Glutamatergic neuron (in vitro differentiated cells): ENCODE measurements at regions not wholly inside any gene's neighbourhood (a gene's known extent, or its start where the extent isn't known, plus 50 kb on each side); places are given as distances from the start of the nearest gene placed in this dataset.
"Not testable (repeated sequence)": the region's sequence is repeated elsewhere in the genome, so short reads cannot be mapped to it uniquely, and the experiment has no call there.

Source experiments
- DNase-seq: peaks from one replicate; pipeline ENCODE4 v3.0.0; 2022
- H3K27ac Mint-ChIP-seq: one replicate; pipeline ENCODE4 v1.8.0; 2020; ENCODE audit warnings: mild to moderate bottlenecking, mixed read lengths, inconsistent platforms; ENCODE audit not compliant: unreplicated experiment
- H3K27me3 Mint-ChIP-seq: one replicate; pipeline ENCODE4 v1.8.0; 2020; ENCODE audit warnings: mild to moderate bottlenecking, moderate library complexity, mixed read lengths, inconsistent platforms; ENCODE audit not compliant: unreplicated experiment
- H3K36me3 Mint-ChIP-seq: one replicate; pipeline ENCODE4 v1.8.0; 2020; ENCODE audit warnings: mild to moderate bottlenecking, mixed read lengths, inconsistent platforms; ENCODE audit not compliant: unreplicated experiment
- H3K4me1 Mint-ChIP-seq: one replicate; pipeline ENCODE4 v1.8.0; 2020; ENCODE audit warnings: mild to moderate bottlenecking, low read depth, mixed read lengths, inconsistent platforms; ENCODE audit not compliant: unreplicated experiment
- H3K4me3 Mint-ChIP-seq: one replicate; pipeline ENCODE4 v1.8.0; 2020; ENCODE audit warnings: mild to moderate bottlenecking, mixed read lengths, inconsistent platforms; ENCODE audit not compliant: unreplicated experiment
- H3K9me3 Mint-ChIP-seq: one replicate; pipeline ENCODE4 v1.8.0; 2020; ENCODE audit warnings: mild to moderate bottlenecking, moderate library complexity, mixed read lengths, inconsistent platforms; ENCODE audit not compliant: unreplicated experiment
- TF ChIP-seq, protein P1 (sequence below): fragments of 200-600 bp; sonication (generic); IDR thresholded peaks from one replicate; pipeline ENCODE4 v1.5.0; 2021; ENCODE audit not compliant: partially characterized antibody, unreplicated experiment

DNA sequence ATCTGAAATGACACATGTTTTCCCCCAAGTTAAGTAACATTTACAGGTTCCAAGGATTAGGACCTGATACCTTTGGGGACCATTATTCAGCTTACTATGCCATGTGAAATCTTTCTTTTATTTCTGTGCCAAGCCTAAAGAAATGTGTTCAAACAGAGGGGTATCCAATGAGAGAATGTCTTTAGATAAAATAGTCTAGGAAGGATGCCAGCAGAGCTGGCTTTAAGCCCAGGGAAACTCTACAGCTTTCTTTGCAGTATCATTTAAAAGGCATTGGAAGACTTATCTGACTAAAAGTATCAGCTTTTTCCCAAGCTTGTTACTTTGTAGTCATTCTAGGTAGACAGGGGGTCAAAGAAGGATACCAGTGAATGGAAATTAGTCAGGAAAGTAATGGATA, 860.4 kb downstream of the PLA2G4A start:
- TF ChIP-seq, protein P1, sequence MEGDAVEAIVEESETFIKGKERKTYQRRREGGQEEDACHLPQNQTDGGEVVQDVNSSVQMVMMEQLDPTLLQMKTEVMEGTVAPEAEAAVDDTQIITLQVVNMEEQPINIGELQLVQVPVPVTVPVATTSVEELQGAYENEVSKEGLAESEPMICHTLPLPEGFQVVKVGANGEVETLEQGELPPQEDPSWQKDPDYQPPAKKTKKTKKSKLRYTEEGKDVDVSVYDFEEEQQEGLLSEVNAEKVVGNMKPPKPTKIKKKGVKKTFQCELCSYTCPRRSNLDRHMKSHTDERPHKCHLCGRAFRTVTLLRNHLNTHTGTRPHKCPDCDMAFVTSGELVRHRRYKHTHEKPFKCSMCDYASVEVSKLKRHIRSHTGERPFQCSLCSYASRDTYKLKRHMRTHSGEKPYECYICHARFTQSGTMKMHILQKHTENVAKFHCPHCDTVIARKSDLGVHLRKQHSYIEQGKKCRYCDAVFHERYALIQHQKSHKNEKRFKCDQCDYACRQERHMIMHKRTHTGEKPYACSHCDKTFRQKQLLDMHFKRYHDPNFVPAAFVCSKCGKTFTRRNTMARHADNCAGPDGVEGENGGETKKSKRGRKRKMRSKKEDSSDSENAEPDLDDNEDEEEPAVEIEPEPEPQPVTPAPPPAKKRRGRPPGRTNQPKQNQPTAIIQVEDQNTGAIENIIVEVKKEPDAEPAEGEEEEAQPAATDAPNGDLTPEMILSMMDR = no peak
- H3K27me3 Mint-ChIP-seq = no peaks in the 10 kb centered on the region
- no peak overlapping the region for H3K27ac Mint-ChIP-seq
- no peaks in the 10 kb centered on the region for H3K9me3 Mint-ChIP-seq
- H3K4me3 Mint-ChIP-seq = no peak overlapping the region
- no peaks in the 10 kb centered on the region for H3K4me1 Mint-ChIP-seq
- no peak for DNase-seq
- no peaks in the 10 kb centered on the region for H3K36me3 Mint-ChIP-seq

DNA sequence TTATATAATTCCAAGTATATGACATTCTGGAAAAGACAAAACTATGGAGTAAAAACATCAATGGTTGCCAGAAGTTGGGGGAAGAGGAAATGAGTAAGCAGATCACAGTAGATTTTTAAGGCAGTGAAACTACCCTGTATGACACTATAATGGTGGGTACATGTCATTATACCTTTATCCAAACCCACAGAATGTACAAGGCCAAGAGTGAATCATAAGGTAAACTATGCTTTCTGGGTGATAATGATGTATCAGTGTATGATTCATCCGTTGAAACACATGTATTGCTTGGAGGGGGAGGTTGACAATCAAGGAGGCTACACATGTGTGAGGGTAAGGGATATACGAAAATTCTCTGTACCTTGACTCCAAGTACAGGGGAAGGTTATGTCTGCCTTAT, 862.7 kb downstream of the PLA2G4A start:
- no peak for DNase-seq
- Mint-ChIP-seq H3K4me1 (no peaks in the 10 kb centered on the region), H3K4me3 (no peak overlapping the region), H3K27me3 (no peaks in the 10 kb centered on the region), H3K27ac (no peak overlapping the region), H3K9me3 (no peaks in the 10 kb centered on the region), H3K36me3 (no peaks in the 10 kb centered on the region)
- TF ChIP-seq, protein P1 = no peak

DNA sequence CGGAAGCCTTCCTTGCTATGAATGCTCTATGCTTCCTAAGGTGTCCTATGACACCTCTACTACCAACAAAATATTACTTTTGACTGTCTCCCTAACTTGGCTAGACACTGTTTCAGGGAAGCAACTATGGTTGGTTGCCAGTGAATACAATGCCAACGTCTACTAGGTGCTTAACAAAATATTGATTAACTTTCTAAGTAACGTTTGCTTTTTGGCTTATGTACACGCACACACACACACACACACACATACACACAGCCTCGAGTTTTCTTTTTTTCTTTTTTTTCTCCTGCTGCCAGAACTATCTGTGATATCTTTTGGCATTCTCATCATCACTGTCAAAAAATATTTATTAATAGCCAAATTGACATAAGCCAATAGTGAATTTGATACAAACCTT, 864.0 kb downstream of the PLA2G4A start:
- TF ChIP-seq, protein P1 = no peak
- H3K4me1 Mint-ChIP-seq = no peaks in the 10 kb centered on the region
- H3K36me3 Mint-ChIP-seq = no peaks in the 10 kb centered on the region
- H3K27ac Mint-ChIP-seq = no peak overlapping the region
- DNase-seq = no peak
- no peaks in the 10 kb centered on the region for H3K9me3 Mint-ChIP-seq
- no peak overlapping the region for H3K4me3 Mint-ChIP-seq
- no peaks in the 10 kb centered on the region for H3K27me3 Mint-ChIP-seq

DNA sequence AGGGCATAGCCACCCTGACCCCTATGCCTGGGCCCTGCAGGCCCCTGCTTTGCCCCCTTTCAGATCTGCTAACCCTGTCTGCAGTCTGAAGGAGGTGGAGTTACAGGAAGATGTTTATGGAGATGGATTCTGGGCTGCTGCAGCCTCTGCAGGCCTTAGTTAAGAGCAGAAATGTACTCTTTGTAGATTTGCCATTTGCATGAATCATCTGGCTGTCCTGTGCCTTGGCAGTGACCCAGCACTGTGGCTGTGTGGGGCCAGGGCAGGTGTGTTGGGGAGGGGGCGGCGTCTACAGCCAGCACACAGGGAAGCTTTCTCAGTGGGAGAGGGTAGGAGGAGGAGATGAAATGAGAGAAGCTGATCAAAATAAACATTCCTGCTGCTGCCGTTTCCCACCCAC, 867.3 kb downstream of the PLA2G4A start:
- TF ChIP-seq, protein P1 = no peak

DNA sequence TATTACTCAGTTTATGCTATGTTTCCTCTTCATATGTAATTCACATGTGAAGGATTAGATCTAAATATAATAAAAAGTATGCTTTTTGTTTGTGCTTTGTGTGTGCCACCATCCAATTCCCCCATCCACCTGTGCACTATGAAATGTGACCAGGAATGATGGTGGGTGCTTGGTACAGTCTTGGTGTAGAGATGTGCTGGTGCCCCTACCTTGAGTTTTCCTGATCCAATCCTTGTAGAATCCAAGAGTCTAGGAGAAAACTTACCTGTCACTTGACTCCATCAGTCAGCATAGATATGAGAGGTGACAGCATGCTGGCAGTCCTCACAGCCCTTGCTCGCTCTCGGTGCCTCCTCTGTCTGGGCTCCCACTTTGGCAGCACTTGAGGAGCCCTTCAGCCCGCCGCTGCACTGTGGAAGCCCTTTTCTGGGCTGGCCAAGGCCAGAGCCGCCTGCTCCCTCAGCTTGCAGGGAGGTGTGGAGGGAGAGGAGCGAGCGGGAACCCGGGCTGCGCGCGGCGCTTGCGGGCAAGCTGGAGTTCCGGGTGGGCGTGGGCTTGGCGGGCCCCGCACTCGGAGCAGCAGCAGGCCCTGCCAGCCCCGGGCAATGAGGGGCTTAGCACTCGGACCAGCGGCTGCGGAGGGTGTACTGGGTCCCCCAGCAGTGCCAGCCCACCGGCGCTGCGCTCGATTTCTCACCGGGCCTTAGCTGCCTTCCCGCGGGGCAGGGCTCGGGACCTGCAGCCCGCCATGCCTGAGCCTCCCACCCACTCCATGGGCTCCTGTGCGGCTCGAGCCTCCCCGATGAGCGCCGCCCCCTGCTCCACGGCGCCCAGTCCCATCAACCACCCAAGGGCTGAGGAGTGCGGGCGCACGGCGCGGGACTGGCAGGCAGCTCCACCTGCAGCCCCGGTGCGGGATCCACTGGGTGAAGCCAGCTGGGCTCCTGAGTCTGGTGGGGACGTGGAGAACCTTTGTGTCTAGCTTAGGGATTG, 874.7 kb downstream of the PLA2G4A start:
- H3K36me3 Mint-ChIP-seq, H3K27me3 Mint-ChIP-seq, DNase-seq, H3K9me3 Mint-ChIP-seq, H3K4me3 Mint-ChIP-seq, H3K4me1 Mint-ChIP-seq, H3K27ac Mint-ChIP-seq: not testable (repeated sequence)

More for the DNA sequence above, 867.3 kb downstream of the PLA2G4A start:
- Mint-ChIP-seq H3K4me3 (no peak overlapping the region), H3K9me3 (no peaks in the 10 kb centered on the region), H3K27ac (no peak overlapping the region), H3K4me1 (peaks cover 8% of the 10 kb centered on the region), H3K27me3 (no peaks in the 10 kb centered on the region), H3K36me3 (no peaks in the 10 kb centered on the region)
- DNase-seq = no peak
